ENCODE measurements at regions not wholly inside any gene's neighbourhood (a gene's known extent, or its start where the extent isn't known, plus 50 kb on each side); places are given as distances from the start of the nearest gene placed in this dataset.

- DNase-seq (ENCODE audit: low spot score) (no peak), ATAC-seq (ENCODE audit: insufficient number of reproducible peaks, low FRiP score, low read depth) (no peak)
- no peaks in the 10 kb centered on the region for H3K36me3 ChIP-seq
- no peak overlapping the region for H3K4me3 ChIP-seq
- H3K4me1 ChIP-seq (ENCODE audit: control insufficient read depth in 1 of 2, low read depth in 2 of 2), result no peaks in the 10 kb centered on the region
- no peak overlapping the region for H3K27ac ChIP-seq
- H3K9me3 ChIP-seq, result no peaks in the 10 kb centered on the region
- H3K27me3 ChIP-seq (replicated peaks; ENCODE audit: insufficient read depth), result no peaks in the 10 kb centered on the region
- TF ChIP-seq CTCF (IDR thresholded peaks at IDR 0.05), result no peak
Observed at GRCh38 chr22:47623763-47624148, 861.3 kb downstream of the TBC1D22A start.

GRCh38 chr22:47623066-47623762 is 860.8 kb downstream of the TBC1D22A start:
- no peaks in the 10 kb centered on the region for H3K36me3 ChIP-seq
- no peaks in the 10 kb centered on the region for H3K27me3 ChIP-seq (replicated peaks; ENCODE audit: insufficient read depth)
- H3K9me3 ChIP-seq, result no peaks in the 10 kb centered on the region
- H3K27ac ChIP-seq, result no peak overlapping the region
- no peak for ATAC-seq (ENCODE audit: insufficient number of reproducible peaks, low FRiP score, low read depth)
- H3K4me1 ChIP-seq (ENCODE audit: control insufficient read depth in 1 of 2, low read depth in 2 of 2), result no peaks in the 10 kb centered on the region
- no peak for TF ChIP-seq CTCF (IDR thresholded peaks at IDR 0.05)
- DNase-seq (ENCODE audit: low spot score), result no peak
- no peak overlapping the region for H3K4me3 ChIP-seq

GRCh38 chr22:47622541-47622940 is 860.1 kb downstream of the TBC1D22A start:
- Histone ChIP-seq H3K27ac (no peak overlapping the region), H3K9me3 (no peaks in the 10 kb centered on the region), H3K4me1 (ENCODE audit: control insufficient read depth in 1 of 2, low read depth in 2 of 2) (no peaks in the 10 kb centered on the region), H3K36me3 (no peaks in the 10 kb centered on the region), H3K27me3 (replicated peaks; ENCODE audit: insufficient read depth) (no peaks in the 10 kb centered on the region), H3K4me3 (no peak overlapping the region)
- no peak for DNase-seq (ENCODE audit: low spot score)
- no peak for ATAC-seq (ENCODE audit: insufficient number of reproducible peaks, low FRiP score, low read depth)
- no peak for TF ChIP-seq CTCF (IDR thresholded peaks at IDR 0.05)

GRCh38 chr22:47621253-47621652 is 858.8 kb downstream of the TBC1D22A start:
- Histone ChIP-seq H3K27me3 (replicated peaks; ENCODE audit: insufficient read depth) (no peaks in the 10 kb centered on the region), H3K4me1 (ENCODE audit: control insufficient read depth in 1 of 2, low read depth in 2 of 2) (no peaks in the 10 kb centered on the region), H3K4me3 (no peak overlapping the region), H3K27ac (no peak overlapping the region), H3K36me3 (no peaks in the 10 kb centered on the region), H3K9me3 (no peaks in the 10 kb centered on the region)
- no peak for TF ChIP-seq CTCF (IDR thresholded peaks at IDR 0.05)
- no peak for DNase-seq (ENCODE audit: low spot score)
- ATAC-seq (ENCODE audit: insufficient number of reproducible peaks, low FRiP score, low read depth), result no peak

- ATAC-seq (ENCODE audit: insufficient number of reproducible peaks, low FRiP score, low read depth) (no peak), DNase-seq (ENCODE audit: low spot score) (no peak)
- Histone ChIP-seq H3K36me3 (no peaks in the 10 kb centered on the region), H3K9me3 (no peaks in the 10 kb centered on the region), H3K27me3 (replicated peaks; ENCODE audit: insufficient read depth) (no peaks in the 10 kb centered on the region), H3K4me3 (no peak overlapping the region), H3K4me1 (ENCODE audit: control insufficient read depth in 1 of 2, low read depth in 2 of 2) (no peaks in the 10 kb centered on the region), H3K27ac (no peak overlapping the region)
- TF ChIP-seq CTCF (IDR thresholded peaks at IDR 0.05), result no peak
Observed at GRCh38 chr22:47620391-47620790, 857.9 kb downstream of the TBC1D22A start.
